ENCODE measurements at regions not wholly inside any gene's neighbourhood (a gene's known extent, or its start where the extent isn't known, plus 50 kb on each side); places are given as distances from the start of the nearest gene placed in this dataset.

DNA sequence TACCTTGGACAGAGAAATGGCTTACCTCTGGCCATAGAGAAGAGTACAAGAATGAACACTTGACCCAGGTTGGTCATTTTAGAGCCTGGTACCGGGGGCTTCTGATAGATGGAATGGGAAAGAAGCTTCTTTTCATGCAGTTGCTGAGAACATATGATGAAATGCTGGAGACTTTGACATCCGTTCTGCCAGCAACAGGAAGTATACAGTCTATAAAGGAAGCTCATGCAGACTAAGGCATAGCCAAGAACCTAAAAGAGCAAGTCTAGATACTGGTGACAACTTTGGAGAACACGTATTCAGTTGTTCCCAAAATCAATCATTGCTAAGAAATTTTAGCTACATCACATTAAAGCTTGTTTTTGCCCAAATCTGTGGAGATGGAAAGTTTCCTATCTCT, 894.6 kb downstream of the METTL15 start:
- H3K27ac Mint-ChIP-seq, result no peak overlapping the region
- no peaks in the 10 kb centered on the region for H3K36me3 Mint-ChIP-seq (ENCODE audit: low read depth)
- no peaks in the 10 kb centered on the region for H3K4me1 Mint-ChIP-seq
- TF ChIP-seq CTCF (IDR thresholded peaks at IDR 0.05; ENCODE audit: unreplicated experiment in 3 of 3), result no peak
- no peak overlapping the region for H3K4me3 Mint-ChIP-seq
- H3K9me3 Mint-ChIP-seq, result no peaks in the 10 kb centered on the region
- H3K27me3 Mint-ChIP-seq (ENCODE audit: low read depth), result no peaks in the 10 kb centered on the region

DNA sequence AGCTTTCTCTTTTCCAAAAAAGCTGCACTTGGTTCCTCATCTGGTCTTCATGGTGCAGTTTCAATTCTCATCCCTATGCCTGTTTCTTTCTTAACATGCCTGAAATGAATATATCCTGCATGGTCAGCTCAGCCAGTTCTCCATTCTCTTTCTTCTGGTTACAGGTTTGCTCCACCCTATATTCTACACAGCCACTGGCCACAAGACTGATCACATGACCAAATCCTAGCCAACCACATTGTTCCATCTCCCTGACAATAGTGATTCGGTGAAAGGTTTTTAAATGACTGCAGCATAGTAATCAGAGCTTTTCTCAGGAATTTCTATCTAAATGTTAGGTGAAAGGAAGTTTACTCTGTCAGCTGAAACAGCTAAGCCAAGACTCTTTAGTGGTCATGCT, 891.4 kb downstream of the METTL15 start:
- no peaks in the 10 kb centered on the region for H3K4me1 Mint-ChIP-seq
- TF ChIP-seq CTCF (IDR thresholded peaks at IDR 0.05; ENCODE audit: unreplicated experiment in 3 of 3), result no peak
- no peak overlapping the region for H3K4me3 Mint-ChIP-seq
- H3K36me3 Mint-ChIP-seq (ENCODE audit: low read depth), result no peaks in the 10 kb centered on the region
- no peaks in the 10 kb centered on the region for H3K27me3 Mint-ChIP-seq (ENCODE audit: low read depth)
- H3K27ac Mint-ChIP-seq, result no peak overlapping the region
- H3K9me3 Mint-ChIP-seq, result no peaks in the 10 kb centered on the region

- Mint-ChIP-seq H3K9me3 (no peaks in the 10 kb centered on the region), H3K27me3 (ENCODE audit: low read depth) (no peaks in the 10 kb centered on the region), H3K27ac (no peak overlapping the region), H3K4me1 (no peaks in the 10 kb centered on the region), H3K4me3 (no peak overlapping the region), H3K36me3 (ENCODE audit: low read depth) (no peaks in the 10 kb centered on the region)
- TF ChIP-seq CTCF (IDR thresholded peaks at IDR 0.05; ENCODE audit: unreplicated experiment in 3 of 3), result no peak
Measured at GRCh38 chr11:28992996-28993395, 884.8 kb downstream of the METTL15 start.

GRCh38 chr11:28984231-28984630, 876.0 kb downstream of the METTL15 start:
- H3K36me3 Mint-ChIP-seq (ENCODE audit: low read depth), result no peaks in the 10 kb centered on the region
- no peak overlapping the region for H3K27ac Mint-ChIP-seq
- no peak overlapping the region for H3K4me3 Mint-ChIP-seq
- TF ChIP-seq CTCF (IDR thresholded peaks at IDR 0.05; ENCODE audit: unreplicated experiment in 3 of 3), result no peak
- H3K27me3 Mint-ChIP-seq (ENCODE audit: low read depth), result peaks cover 3% of the 10 kb centered on the region
- H3K4me1 Mint-ChIP-seq, result no peaks in the 10 kb centered on the region
- H3K9me3 Mint-ChIP-seq, result no peaks in the 10 kb centered on the region

DNA sequence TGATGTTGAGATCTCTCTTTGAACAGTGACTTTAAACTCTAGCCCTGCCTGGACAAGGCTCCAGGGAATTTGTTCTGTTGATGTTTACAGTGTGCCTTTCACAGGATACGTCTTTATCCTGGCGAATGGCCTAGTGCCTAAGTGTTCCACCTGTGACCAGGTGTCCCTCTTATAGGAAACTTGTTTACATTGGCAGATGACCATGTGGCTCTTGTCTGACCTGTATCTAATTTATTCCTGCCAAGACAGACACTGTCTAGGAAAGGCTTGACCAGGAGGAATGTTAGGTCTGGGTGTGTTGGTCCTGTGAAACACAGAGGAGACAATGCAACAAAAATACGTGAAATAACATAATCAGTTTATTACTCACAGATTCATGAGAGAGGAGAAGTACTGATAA, 875.6 kb downstream of the METTL15 start:
- Mint-ChIP-seq H3K4me1 (no peaks in the 10 kb centered on the region), H3K27me3 (ENCODE audit: low read depth) (peaks cover 3% of the 10 kb centered on the region), H3K36me3 (ENCODE audit: low read depth) (no peaks in the 10 kb centered on the region)

More for the DNA sequence above, 875.6 kb downstream of the METTL15 start:
- no peak overlapping the region for H3K4me3 Mint-ChIP-seq
- no peaks in the 10 kb centered on the region for H3K9me3 Mint-ChIP-seq
- no peak overlapping the region for H3K27ac Mint-ChIP-seq
- TF ChIP-seq CTCF (IDR thresholded peaks at IDR 0.05; ENCODE audit: unreplicated experiment in 3 of 3), result no peak
